ENCODE measurements at regions not wholly inside any gene's neighbourhood (a gene's known extent, or its start where the extent isn't known, plus 50 kb on each side); places are given as distances from the start of the nearest gene placed in this dataset.

DNA sequence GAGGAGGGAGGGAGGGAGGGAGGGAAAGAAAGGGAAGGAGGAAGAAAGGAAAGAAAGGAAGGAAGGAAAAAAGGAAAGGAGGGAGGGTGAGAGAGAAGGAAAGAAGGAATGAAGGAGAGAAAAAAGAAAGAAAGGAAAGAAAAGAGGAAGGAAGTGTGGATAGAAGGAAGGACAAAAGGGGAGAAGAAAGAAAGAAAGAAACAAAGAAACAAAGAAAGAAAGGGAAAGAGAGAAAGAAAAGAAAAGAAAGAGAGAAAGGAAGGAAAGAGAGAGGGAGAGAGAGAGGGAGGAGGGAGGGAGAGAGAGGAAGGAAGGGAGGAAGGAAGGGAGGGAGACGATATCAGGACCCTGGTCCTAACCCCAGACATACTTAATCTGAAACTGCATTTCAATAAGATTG lies 146.2 kb upstream of the ZC3H11B start:
- H3K4me3 ChIP-seq (replicated peaks in 1 of 2; ENCODE audit: low read depth in 1 of 2, low read length in 2 of 2), result no peak overlapping the region
- H3K27ac ChIP-seq (ENCODE audit: low read depth, low read length), result no peak overlapping the region
- ChIA-PET CTCF (no interaction called here), POLR2A (no interaction called here), RAD21 (ENCODE audit: low non-redundant PET in 1 of 2, low total read pairs in 2 of 2, uncharacterized antibody in 2 of 2, unreplicated experiment in 2 of 2) (no interaction called here)
- no peaks in the 10 kb centered on the region for H3K79me2 ChIP-seq (ENCODE audit: insufficient read depth, low read length)
- DNase-seq (ENCODE audit: low read depth, low spot score), result no peak
- no peaks in the 10 kb centered on the region for H3K9me2 ChIP-seq (ENCODE audit: insufficient read depth)
- TF ChIP-seq YY1 (IDR thresholded peaks at IDR 0.05; ENCODE audit: extremely low read depth, insufficient replicate concordance, low read depth, low read length) (no peak), ELF1 (IDR thresholded peaks at IDR 0.05; ENCODE audit: borderline replicate concordance, low read depth) (no peak), ZFX (IDR thresholded peaks at IDR 0.05) (no peak), FOSL1 (IDR thresholded peaks at IDR 0.05; ENCODE audit: low read depth) (no peak), POLR2AphosphoS5 (IDR thresholded peaks at IDR 0.05; ENCODE audit: low read depth, low read length) (no peak), EZH2phosphoT487 (IDR thresholded peaks at IDR 0.05; ENCODE audit: borderline replicate concordance) (no peak), EZH2 (IDR thresholded peaks at IDR 0.05) (no peak), REST (IDR thresholded peaks at IDR 0.05; ENCODE audit: low read depth) (no peak), EGR1 (IDR thresholded peaks at IDR 0.05; ENCODE audit: low read depth) (no peak)
- no peaks in the 10 kb centered on the region; the same call in 1 of the 2 replicates for H3K27me3 ChIP-seq (ENCODE audit: insufficient read depth, low read length)
- no TSS peak for BruUV-seq (replicated peaks)
- intact Hi-C loops (cut with micrococcal nuclease), result no loop called here
- no peak overlapping the region for H3K4me2 ChIP-seq (ENCODE audit: low read length)
- no peak overlapping the region for H3K9ac ChIP-seq (ENCODE audit: low read length)
- no peaks in the 10 kb centered on the region for H3K9me3 ChIP-seq (ENCODE audit: control insufficient read depth in 1 of 2, insufficient read depth in 1 of 2, low read depth in 1 of 2, low read length in 2 of 2)
- no peaks in the 10 kb centered on the region for H3K36me3 ChIP-seq (ENCODE audit: control insufficient read depth in 1 of 2, insufficient read depth in 2 of 2, low read length in 2 of 2)
- H4K20me1 ChIP-seq (ENCODE audit: insufficient read depth), result no peaks in the 10 kb centered on the region
- no peak overlapping the region for H2AFZ ChIP-seq (ENCODE audit: low read depth, low read length, poor library complexity, severe bottlenecking)
- no peak for ATAC-seq
- H3K4me1 ChIP-seq (ENCODE audit: control insufficient read depth in 1 of 2, insufficient read depth in 2 of 2, low read length in 2 of 2), result no peaks in the 10 kb centered on the region

Measured in HCT116 (cell line).